ENCODE measurements at regions not wholly inside any gene's neighbourhood (a gene's known extent, or its start where the extent isn't known, plus 50 kb on each side); places are given as distances from the start of the nearest gene placed in this dataset.
"Not testable (repeated sequence)": the region's sequence is repeated elsewhere in the genome, so short reads cannot be mapped to it uniquely, and the experiment has no call there.

DNA sequence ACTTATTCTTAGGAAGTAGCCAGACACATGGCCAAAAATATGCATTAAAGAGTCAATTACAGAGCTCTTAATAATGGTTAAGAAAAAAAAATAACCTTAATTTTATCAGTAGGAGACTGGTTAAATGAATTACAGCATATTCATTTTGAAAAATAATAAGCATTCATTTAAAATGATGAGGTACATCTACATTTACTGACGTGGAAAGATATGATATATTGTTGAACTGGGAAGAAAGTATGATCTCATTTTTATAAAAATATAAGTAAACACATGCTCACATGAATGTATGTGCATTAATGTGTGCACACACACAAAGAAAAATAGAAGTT is 250.3 kb downstream of the ENC1 start:
- H3K27me3 ChIP-seq: no peaks in the 10 kb centered on the region
- TF ChIP-seq, protein P1, sequence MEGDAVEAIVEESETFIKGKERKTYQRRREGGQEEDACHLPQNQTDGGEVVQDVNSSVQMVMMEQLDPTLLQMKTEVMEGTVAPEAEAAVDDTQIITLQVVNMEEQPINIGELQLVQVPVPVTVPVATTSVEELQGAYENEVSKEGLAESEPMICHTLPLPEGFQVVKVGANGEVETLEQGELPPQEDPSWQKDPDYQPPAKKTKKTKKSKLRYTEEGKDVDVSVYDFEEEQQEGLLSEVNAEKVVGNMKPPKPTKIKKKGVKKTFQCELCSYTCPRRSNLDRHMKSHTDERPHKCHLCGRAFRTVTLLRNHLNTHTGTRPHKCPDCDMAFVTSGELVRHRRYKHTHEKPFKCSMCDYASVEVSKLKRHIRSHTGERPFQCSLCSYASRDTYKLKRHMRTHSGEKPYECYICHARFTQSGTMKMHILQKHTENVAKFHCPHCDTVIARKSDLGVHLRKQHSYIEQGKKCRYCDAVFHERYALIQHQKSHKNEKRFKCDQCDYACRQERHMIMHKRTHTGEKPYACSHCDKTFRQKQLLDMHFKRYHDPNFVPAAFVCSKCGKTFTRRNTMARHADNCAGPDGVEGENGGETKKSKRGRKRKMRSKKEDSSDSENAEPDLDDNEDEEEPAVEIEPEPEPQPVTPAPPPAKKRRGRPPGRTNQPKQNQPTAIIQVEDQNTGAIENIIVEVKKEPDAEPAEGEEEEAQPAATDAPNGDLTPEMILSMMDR (IDR thresholded peaks at IDR 0.05): no peak

DNA sequence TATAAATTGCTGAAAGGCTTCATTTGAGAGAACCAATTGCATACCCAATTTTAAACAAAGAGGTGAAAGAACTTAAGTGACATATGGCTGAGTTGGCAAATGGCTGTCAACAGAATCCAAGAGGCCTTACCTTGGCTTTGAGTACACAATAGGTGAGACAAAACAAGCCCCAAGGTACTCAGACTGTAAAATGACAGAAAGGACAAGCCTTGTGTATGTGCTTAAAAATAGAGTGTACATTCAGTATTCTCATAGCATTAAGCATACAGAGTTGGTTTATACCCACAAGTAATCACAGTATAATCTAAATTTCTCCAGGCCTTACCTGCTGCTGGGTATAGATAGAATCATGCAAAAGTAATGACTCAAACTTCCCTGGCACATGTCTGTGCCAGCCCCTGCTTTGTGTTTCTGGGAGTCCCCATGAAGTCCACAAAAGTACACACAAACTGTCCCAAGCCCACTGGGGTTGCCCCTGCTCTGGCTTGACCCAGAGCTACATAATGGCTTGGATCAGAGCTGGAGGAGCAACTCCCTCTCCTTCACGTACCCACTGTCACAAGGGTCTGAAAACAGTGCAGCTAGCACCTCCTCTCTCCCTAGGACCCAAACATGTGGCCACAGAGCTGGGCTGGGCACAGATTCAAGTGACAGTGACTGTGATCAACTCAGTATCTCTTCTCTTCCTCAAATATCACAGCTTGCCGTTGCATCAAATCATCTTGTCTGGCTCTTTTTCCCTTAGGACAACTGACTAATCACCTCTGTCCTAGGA is 250.8 kb downstream of the ENC1 start:
- Histone ChIP-seq H3K27me3 (no peaks in the 10 kb centered on the region), H3K9me3 (no peaks in the 10 kb centered on the region), H3K36me3 (no peaks in the 10 kb centered on the region), H3K4me3 (ENCODE audit: low read depth in 1 of 2, low read length in 1 of 2) (no peak overlapping the region), H3K27ac (no peak overlapping the region), H3K4me1 (ENCODE audit: control insufficient read depth in 1 of 2, insufficient read depth in 1 of 2, low read depth in 1 of 2, low read length in 1 of 2) (peaks cover 0 to 2% of the 10 kb centered on the region in 2 experiments)
- TF ChIP-seq, protein P1 (IDR thresholded peaks at IDR 0.05): no peak

More for the DNA sequence above, 250.3 kb downstream of the ENC1 start:
- Histone ChIP-seq H3K4me3 (ENCODE audit: low read depth in 1 of 2, low read length in 1 of 2) (no peak overlapping the region), H3K9me3 (no peaks in the 10 kb centered on the region), H3K4me1 (ENCODE audit: control insufficient read depth in 1 of 2, insufficient read depth in 1 of 2, low read depth in 1 of 2, low read length in 1 of 2) (peaks cover 0 to 8% of the 10 kb centered on the region in 2 experiments), H3K36me3 (no peaks in the 10 kb centered on the region), H3K27ac (no peak overlapping the region)

DNA sequence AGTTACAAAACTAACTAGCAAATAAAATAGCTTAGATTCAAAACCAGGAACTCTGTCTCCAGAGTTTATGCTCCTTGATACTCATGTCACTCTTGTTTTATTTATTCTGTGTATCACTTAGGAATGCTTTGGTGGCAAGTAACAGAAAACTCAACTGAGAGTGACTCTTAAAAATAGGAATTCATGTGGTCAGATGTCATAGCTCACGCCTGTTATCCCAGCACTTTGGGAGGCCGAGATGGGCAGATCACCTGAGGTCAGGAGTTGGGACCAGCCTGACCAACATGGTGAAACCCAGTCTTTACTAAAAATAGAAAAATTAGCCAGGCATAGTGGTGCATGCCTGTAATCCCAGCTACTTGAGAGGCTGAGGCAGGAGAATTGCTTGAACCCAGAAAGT is 252.1 kb downstream of the ENC1 start:
- not testable (repeated sequence) for H3K9me3 ChIP-seq; H3K36me3 ChIP-seq; H3K27ac ChIP-seq; H3K27me3 ChIP-seq; H3K4me3 ChIP-seq (ENCODE audit: low read depth in 1 of 2, low read length in 1 of 2); H3K4me1 ChIP-seq (ENCODE audit: control insufficient read depth in 1 of 2, insufficient read depth in 1 of 2, low read depth in 1 of 2, low read length in 1 of 2)

DNA sequence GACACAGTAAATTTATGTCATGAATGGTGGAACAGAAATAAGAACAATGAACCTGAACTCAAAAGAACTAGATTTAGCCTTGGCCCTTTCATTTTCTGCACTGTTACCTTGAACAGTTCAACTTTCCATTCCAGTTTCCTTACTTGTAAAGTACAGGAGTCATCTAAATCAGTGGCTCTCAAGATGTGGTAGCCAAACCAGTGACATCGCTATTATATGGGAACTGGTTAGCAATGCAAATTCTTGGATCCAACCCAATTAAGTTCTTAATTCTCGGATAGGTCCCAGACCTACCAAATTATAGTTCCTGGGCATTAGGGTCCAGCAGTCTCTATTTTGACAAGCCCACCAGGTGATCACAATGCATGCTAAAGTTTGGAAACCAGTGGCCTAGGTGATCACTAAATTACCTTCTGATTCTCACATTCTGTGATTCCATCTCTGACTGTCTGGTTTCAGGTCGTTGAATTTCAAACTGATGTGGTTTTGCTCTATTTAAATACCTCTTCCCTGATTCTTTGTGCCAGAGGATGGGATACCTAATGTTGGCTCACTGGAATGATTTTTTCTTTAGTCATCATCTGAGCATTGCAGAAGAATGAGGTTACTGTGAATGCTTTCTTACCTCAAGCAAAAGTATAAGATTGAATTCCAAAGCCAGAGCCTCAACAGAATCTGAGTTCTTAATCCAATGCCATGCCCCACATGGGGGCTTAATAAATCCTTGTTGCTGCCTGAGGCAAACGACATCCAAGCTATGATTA is 253.8 kb downstream of the ENC1 start:
- Histone ChIP-seq H3K27ac (no peak overlapping the region), H3K4me3 (ENCODE audit: low read depth in 1 of 2, low read length in 1 of 2) (no peak overlapping the region), H3K4me1 (ENCODE audit: control insufficient read depth in 1 of 2, insufficient read depth in 1 of 2, low read depth in 1 of 2, low read length in 1 of 2) (no peaks in the 10 kb centered on the region), H3K9me3 (no peaks in the 10 kb centered on the region), H3K36me3 (no peaks in the 10 kb centered on the region), H3K27me3 (no peaks in the 10 kb centered on the region)
- TF ChIP-seq, protein P1 (IDR thresholded peaks at IDR 0.05): no peak

DNA sequence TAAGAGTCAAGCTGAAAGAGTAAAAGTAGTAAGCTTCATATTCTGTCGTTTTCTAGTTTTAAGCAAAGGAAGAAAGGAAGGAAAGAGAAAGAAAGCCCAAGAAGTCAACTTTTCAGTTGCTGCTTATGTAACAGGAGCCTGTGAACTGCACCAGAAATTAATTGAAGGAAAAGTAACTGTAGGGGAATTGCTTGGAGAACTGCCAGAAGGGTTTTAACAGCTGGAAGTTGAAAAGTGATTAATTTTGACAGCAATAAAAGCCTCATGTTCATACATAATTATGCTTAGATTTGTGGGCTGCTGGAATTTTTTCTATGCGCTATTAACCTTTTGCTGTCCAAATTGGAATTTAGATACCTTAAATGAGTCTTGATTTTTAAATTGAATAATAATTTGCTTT is 255.7 kb downstream of the ENC1 start:
- H3K27me3 ChIP-seq: no peaks in the 10 kb centered on the region
- no peak overlapping the region for H3K4me3 ChIP-seq (ENCODE audit: low read depth in 1 of 2, low read length in 1 of 2)
- H3K9me3 ChIP-seq: no peaks in the 10 kb centered on the region
- no peaks in the 10 kb centered on the region for H3K4me1 ChIP-seq (ENCODE audit: control insufficient read depth in 1 of 2, insufficient read depth in 1 of 2, low read depth in 1 of 2, low read length in 1 of 2)
- no peak overlapping the region for H3K27ac ChIP-seq
- H3K36me3 ChIP-seq: no peaks in the 10 kb centered on the region
- TF ChIP-seq, protein P1 (IDR thresholded peaks at IDR 0.05): no peak

DNA sequence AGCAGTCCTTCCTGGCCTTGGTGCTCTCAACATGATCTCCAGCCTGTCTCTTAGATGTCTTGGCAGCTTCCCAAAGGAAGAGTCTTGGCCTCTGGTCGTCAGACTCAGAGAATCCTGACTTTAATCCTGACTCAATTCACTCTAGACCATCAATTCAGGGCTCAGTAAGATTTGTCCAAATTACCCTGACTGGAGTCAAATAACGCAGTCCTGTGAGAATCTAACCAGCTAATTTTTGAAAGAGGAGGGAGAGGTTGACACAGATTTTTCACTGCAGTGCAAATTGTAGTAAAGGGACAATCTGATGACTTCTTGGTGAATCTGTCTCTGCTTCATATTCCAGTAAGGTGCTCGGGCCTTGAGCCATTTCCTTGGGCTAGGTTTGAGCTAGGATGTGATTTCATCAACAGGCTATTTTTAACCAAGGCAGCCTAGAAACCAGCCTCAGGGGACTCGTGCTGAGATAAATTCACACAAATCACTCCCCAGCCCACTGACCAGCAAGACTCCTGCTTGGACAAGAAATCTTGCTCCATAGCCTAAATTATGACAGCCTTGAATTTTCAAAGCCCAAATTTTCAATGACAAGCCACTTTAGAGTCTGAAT is 257.4 kb downstream of the ENC1 start:
- Histone ChIP-seq H3K27ac (no peak overlapping the region), H3K36me3 (no peaks in the 10 kb centered on the region), H3K27me3 (no peaks in the 10 kb centered on the region), H3K4me3 (ENCODE audit: low read depth in 1 of 2, low read length in 1 of 2) (no peak overlapping the region), H3K4me1 (ENCODE audit: control insufficient read depth in 1 of 2, insufficient read depth in 1 of 2, low read depth in 1 of 2, low read length in 1 of 2) (no peaks in the 10 kb centered on the region), H3K9me3 (no peaks in the 10 kb centered on the region)
- TF ChIP-seq, protein P1 (IDR thresholded peaks at IDR 0.05): no peak

Measured in neutrophil (primary cell).